ENCODE measurements at regions not wholly inside any gene's neighbourhood (a gene's known extent, or its start where the extent isn't known, plus 50 kb on each side); places are given as distances from the start of the nearest gene placed in this dataset.

DNA sequence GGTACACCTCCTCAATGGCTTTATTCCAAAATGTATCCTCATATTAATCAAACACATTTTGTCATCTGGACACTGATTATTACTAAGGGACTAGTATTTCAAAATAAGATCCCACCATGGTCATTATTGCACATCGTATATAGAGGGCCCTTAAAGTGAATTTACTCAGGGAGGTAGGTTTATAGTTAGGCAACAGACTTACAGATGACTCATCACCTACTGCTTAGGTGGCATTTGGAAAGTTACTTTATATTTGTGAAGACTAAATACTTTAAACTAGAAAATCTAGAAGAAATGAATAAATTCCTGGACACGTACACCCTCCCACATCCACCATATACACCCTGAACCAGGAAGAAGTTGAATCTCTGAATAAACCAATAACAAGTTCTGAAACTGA, 353.0 kb downstream of the KCTD12 start:
- TF ChIP-seq, protein P1, sequence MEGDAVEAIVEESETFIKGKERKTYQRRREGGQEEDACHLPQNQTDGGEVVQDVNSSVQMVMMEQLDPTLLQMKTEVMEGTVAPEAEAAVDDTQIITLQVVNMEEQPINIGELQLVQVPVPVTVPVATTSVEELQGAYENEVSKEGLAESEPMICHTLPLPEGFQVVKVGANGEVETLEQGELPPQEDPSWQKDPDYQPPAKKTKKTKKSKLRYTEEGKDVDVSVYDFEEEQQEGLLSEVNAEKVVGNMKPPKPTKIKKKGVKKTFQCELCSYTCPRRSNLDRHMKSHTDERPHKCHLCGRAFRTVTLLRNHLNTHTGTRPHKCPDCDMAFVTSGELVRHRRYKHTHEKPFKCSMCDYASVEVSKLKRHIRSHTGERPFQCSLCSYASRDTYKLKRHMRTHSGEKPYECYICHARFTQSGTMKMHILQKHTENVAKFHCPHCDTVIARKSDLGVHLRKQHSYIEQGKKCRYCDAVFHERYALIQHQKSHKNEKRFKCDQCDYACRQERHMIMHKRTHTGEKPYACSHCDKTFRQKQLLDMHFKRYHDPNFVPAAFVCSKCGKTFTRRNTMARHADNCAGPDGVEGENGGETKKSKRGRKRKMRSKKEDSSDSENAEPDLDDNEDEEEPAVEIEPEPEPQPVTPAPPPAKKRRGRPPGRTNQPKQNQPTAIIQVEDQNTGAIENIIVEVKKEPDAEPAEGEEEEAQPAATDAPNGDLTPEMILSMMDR (IDR thresholded peaks at IDR 0.05), result no peak
- TF ChIP-seq POLR2A (IDR thresholded peaks at IDR 0.05; ENCODE audit: low read depth), result no peak
